PC-9 (cell line): ENCODE measurements at regions not wholly inside any gene's neighbourhood (a gene's known extent, or its start where the extent isn't known, plus 50 kb on each side); places are given as distances from the start of the nearest gene placed in this dataset.

ENCODE experiments used
- BruUV-seq: library from RNA; stranded (reverse); fragments of 400-500 nt; replicated peaks from 2 replicates; lab custom pipeline; 2021; lab: Mats Ljungman, UMichigan
- CTCF ChIA-PET: fragments of 300-600 bp; sonication (Branson Sonifier 250); formaldehyde crosslinking; loops from one replicate; lab custom pipeline; 2022; ENCODE audit warnings: antibody characterized with exemption; lab: Charles Lee
- POLR2A ChIA-PET: fragments of 300-600 bp; sonication (Branson Sonifier 250); formaldehyde crosslinking; loops from one replicate; lab custom pipeline; 2022; ENCODE audit warnings: antibody characterized with exemption; ENCODE audit not compliant: unreplicated experiment; lab: Charles Lee
- DNase-seq, 2 experiments: peaks; one replicate each; pipeline versions ENCODE4 v3.0.0 to v3.0.0-alpha.2; 2015 to 2022; ENCODE audit warnings: mixed read lengths in 1 of 2
- H2AFZ ChIP-seq: fragments of 200-600 bp; sonication (generic); 2 replicates; pipeline ENCODE4 v1.8.1; 2017; ENCODE audit warnings: antibody characterized with exemption
- H3F3A ChIP-seq: fragments of 200-600 bp; sonication (generic); 2 replicates; pipeline ENCODE4 v1.8.1; 2017; ENCODE audit warnings: antibody characterized with exemption, mild to moderate bottlenecking, low read depth; ENCODE audit not compliant: insufficient read depth
- H3K27ac ChIP-seq: fragments of 200-600 bp; sonication (generic); 2 replicates; pipeline ENCODE4 v1.6.1; 2016; ENCODE audit warnings: mixed run types
- H3K27me3 ChIP-seq: fragments of 200-600 bp; sonication (generic); 2 replicates; pipeline ENCODE4 v1.6.1; 2016; ENCODE audit warnings: low read depth, mixed run types; ENCODE audit not compliant: insufficient read depth
- H3K36me3 ChIP-seq: fragments of 200-600 bp; sonication (generic); 2 replicates; pipeline ENCODE4 v1.6.1; 2016; ENCODE audit warnings: low read depth, mixed run types
- H3K4me1 ChIP-seq: fragments of 200-600 bp; sonication (generic); replicated peaks from 2 replicates; pipeline ENCODE4 v1.6.1; 2016; ENCODE audit warnings: mixed run types; ENCODE audit not compliant: insufficient read depth
- H3K4me2 ChIP-seq: fragments of 200-600 bp; sonication (generic); 2 replicates; pipeline ENCODE4 v1.6.1; 2017; ENCODE audit warnings: mixed run types
- H3K4me3 ChIP-seq: fragments of 200-600 bp; sonication (generic); 2 replicates; pipeline ENCODE4 v1.6.1; 2016; ENCODE audit warnings: mixed run types
- H3K79me2 ChIP-seq: fragments of 200-600 bp; sonication (generic); 2 replicates; pipeline ENCODE4 v1.6.1; 2017; ENCODE audit warnings: low read depth, mixed run types
- H3K9me2 ChIP-seq: fragments of 200-600 bp; sonication (generic); 2 replicates; pipeline ENCODE4 v1.8.1; 2017; ENCODE audit warnings: mild to moderate bottlenecking; ENCODE audit not compliant: insufficient read depth
- H3K9me3 ChIP-seq: fragments of 200-600 bp; sonication (generic); 2 replicates; pipeline ENCODE4 v1.8.1; 2016; ENCODE audit warnings: low read depth; ENCODE audit not compliant: insufficient read depth
- H4K20me1 ChIP-seq: fragments of 200-600 bp; sonication (generic); 2 replicates; pipeline ENCODE4 v1.8.1; 2017; ENCODE audit not compliant: insufficient read depth
- EZH2 ChIP-seq: fragments of 200-600 bp; sonication (generic); IDR thresholded peaks from 2 replicates; pipeline ENCODE4 v1.8.0; 2017; ENCODE audit warnings: antibody characterized with exemption, low read depth
- intact Hi-C: fragments of 100-400 bp; cut with micrococcal nuclease; formaldehyde crosslinking; loops from one replicate; pipeline ENCODE4 v1.10.0; 2022; ENCODE audit not compliant: unreplicated experiment
- TF ChIP-seq, protein P1 (sequence below): fragments of 200-600 bp; sonication (generic); conservative IDR thresholded peaks from 2 replicates; pipeline ENCODE4 v1.6.1; 2017; ENCODE audit warnings: mixed run types, antibody characterized with exemption, mild to moderate bottlenecking, moderate library complexity

DNA sequence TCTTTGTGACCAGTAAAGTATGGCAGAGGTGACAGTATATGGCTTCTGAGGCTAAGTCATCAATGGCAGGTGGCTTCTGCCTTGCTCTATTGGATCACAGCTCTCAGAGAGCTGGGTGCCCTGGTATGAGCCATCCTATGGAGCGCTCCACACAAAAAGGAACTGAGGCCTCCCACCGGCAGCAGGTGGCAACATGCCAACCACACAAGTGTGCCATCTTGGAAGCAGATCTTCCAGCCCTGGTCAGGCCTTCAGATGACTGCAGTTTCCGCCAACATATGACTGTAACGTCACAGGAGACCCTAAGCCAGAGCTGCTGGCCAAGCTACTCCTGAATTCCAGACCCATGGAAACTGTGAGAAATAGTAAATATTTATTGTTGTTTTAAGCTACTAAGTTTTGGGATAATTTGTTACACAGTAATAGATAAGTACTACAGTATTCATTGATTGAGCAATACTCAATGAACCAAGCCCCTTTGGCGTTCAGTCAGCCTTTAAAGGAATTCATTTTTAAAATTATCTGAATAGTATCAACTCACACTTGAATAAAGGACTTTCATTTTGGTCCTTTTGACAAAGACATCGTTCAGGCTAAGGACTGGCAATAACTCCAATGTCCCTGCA lies 69.4 kb upstream of the LHX1 start:
- no peaks in the 10 kb centered on the region for H4K20me1 ChIP-seq
- H3K4me2 ChIP-seq = no peak overlapping the region
- no peak overlapping the region for H2AFZ ChIP-seq
- no peaks in the 10 kb centered on the region for H3K27me3 ChIP-seq
- no peak for TF ChIP-seq EZH2
- TF ChIP-seq, protein P1, sequence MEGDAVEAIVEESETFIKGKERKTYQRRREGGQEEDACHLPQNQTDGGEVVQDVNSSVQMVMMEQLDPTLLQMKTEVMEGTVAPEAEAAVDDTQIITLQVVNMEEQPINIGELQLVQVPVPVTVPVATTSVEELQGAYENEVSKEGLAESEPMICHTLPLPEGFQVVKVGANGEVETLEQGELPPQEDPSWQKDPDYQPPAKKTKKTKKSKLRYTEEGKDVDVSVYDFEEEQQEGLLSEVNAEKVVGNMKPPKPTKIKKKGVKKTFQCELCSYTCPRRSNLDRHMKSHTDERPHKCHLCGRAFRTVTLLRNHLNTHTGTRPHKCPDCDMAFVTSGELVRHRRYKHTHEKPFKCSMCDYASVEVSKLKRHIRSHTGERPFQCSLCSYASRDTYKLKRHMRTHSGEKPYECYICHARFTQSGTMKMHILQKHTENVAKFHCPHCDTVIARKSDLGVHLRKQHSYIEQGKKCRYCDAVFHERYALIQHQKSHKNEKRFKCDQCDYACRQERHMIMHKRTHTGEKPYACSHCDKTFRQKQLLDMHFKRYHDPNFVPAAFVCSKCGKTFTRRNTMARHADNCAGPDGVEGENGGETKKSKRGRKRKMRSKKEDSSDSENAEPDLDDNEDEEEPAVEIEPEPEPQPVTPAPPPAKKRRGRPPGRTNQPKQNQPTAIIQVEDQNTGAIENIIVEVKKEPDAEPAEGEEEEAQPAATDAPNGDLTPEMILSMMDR = no peak
- no peak overlapping the region for H3K4me3 ChIP-seq
- no peaks in the 10 kb centered on the region for H3K9me2 ChIP-seq
- no peak for DNase-seq
- no peaks in the 10 kb centered on the region for H3K4me1 ChIP-seq
- peaks cover 4% of the 10 kb centered on the region; the same call in 1 of the 2 replicates for H3F3A ChIP-seq
- ChIA-PET CTCF (no interaction called here), POLR2A (no interaction called here)
- no peak overlapping the region for H3K27ac ChIP-seq
- BruUV-seq = no TSS peak
- H3K36me3 ChIP-seq = no peaks in the 10 kb centered on the region
- H3K79me2 ChIP-seq = no peaks in the 10 kb centered on the region
- no peaks in the 10 kb centered on the region for H3K9me3 ChIP-seq
- intact Hi-C loops = no loop called here

DNA sequence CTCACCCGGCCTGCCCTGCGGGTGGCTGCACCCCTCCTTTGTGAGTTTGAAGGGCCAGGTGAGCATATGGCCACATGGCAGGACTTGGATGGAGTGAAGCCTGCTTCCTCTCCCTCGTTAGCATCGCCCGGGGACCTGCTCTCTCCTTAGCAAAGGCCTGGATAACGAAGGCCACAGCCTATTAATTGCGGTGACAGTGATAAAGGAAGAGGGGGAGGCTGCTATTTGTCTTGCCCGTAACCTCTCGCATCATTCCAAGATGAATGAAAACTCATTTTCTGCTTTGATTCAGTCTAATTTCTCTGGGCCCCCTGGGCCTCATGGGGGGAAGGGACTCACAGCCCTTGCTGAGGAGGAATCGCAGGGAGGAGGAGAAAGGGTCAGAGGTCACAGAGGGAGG lies 68.5 kb upstream of the LHX1 start:
- Histone ChIP-seq H3K9me2 (no peaks in the 10 kb centered on the region), H3K79me2 (no peaks in the 10 kb centered on the region), H3K9me3 (no peaks in the 10 kb centered on the region), H3K27ac (no peak overlapping the region), H3K4me1 (no peaks in the 10 kb centered on the region), H3K4me3 (no peak overlapping the region), H2AFZ (no peak overlapping the region), H3K36me3 (no peaks in the 10 kb centered on the region), H4K20me1 (no peaks in the 10 kb centered on the region), H3K4me2 (no peak overlapping the region), H3F3A (peaks cover 4% of the 10 kb centered on the region; the same call in 1 of the 2 replicates), H3K27me3 (no peaks in the 10 kb centered on the region)
- intact Hi-C loops = no loop called here
- DNase-seq = no peak
- TF ChIP-seq, protein P1 = no peak
- no peak for TF ChIP-seq EZH2
- ChIA-PET POLR2A (no interaction called here), CTCF (no interaction called here)
- no TSS peak for BruUV-seq

DNA sequence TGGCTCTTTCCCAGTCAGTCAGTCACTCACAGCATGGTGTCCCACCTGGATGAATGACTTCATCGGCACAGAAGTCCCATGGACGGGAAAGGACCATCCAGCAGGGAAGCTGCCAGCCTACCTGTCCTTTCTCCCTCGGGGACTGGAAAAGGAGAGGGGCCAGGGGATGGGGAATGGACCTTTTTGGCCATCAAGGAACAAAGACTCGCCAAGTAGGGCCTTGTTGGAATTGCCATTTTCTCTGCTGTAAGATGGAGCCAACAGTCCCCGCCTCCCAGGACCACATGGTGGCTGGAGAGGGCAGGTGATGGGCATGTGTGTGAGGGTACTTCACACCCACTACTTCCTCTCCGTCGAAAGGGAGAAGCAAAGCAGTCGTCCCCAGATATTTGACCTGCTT lies 67.8 kb upstream of the LHX1 start:
- intact Hi-C loops = no loop called here
- H3K9me2 ChIP-seq = no peaks in the 10 kb centered on the region
- DNase-seq = no peak
- H3K27ac ChIP-seq = no peak overlapping the region
- peaks cover 4% of the 10 kb centered on the region; the same call in 1 of the 2 replicates for H3F3A ChIP-seq
- H3K79me2 ChIP-seq = no peaks in the 10 kb centered on the region
- no peaks in the 10 kb centered on the region for H3K36me3 ChIP-seq
- no peaks in the 10 kb centered on the region for H3K9me3 ChIP-seq
- POLR2A ChIA-PET = no interaction called here
- no TSS peak for BruUV-seq
- H3K4me3 ChIP-seq = no peak overlapping the region
- H3K27me3 ChIP-seq = no peaks in the 10 kb centered on the region
- H3K4me1 ChIP-seq = no peaks in the 10 kb centered on the region
- no peak for TF ChIP-seq EZH2
- TF ChIP-seq, protein P1 = no peak
- no peak overlapping the region for H3K4me2 ChIP-seq
- no peak overlapping the region for H2AFZ ChIP-seq
- H4K20me1 ChIP-seq = no peaks in the 10 kb centered on the region
- CTCF ChIA-PET = no interaction called here
